ENCODE measurements at regions not wholly inside any gene's neighbourhood (a gene's known extent, or its start where the extent isn't known, plus 50 kb on each side); places are given as distances from the start of the nearest gene placed in this dataset.
"Not testable (repeated sequence)": the region's sequence is repeated elsewhere in the genome, so short reads cannot be mapped to it uniquely, and the experiment has no call there.

DNA sequence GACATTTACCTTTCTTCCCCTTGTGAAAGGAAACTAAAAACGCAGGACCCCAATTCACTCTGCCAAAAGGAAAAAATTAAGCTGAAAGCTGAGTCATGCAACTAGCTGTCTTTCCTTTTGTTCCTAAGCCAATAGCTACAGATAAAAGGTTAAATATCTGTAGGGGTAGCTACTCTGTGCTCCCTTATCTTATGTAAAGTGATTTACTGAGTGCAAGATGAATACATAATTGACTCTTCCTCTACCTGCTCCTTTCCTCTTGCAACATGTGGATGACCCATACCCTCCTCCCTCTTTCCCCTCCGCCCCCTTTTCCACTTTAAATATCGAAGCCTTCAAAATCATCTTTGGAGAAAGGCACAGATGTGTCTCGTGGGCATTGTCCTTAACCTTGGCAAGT is 68.0 kb upstream of the ZNF157 start:
- Histone ChIP-seq H3K27me3 (ENCODE audit: low read depth, low read length) (no peaks in the 10 kb centered on the region), H3K9me3 (ENCODE audit: insufficient read depth, low read length) (no peaks in the 10 kb centered on the region), H3K4me2 (ENCODE audit: low read length) (no peak overlapping the region), H3K9ac (ENCODE audit: low read length) (no peak overlapping the region), H4K20me1 (ENCODE audit: insufficient read depth, low read length) (no peaks in the 10 kb centered on the region), H3K79me2 (ENCODE audit: low read length) (no peaks in the 10 kb centered on the region), H3K27ac (ENCODE audit: low read length) (no peak overlapping the region), H3K4me3 (ENCODE audit: low read length) (no peak overlapping the region), H3K4me1 (ENCODE audit: low read length) (no peaks in the 10 kb centered on the region), H3K36me3 (replicated peaks; ENCODE audit: low read depth, low read length) (no peaks in the 10 kb centered on the region), H2AFZ (ENCODE audit: low read depth, low read length) (no peak overlapping the region)
- no peak for TF ChIP-seq EZH2phosphoT487 (IDR thresholded peaks at IDR 0.05; ENCODE audit: low read depth)
- TF ChIP-seq, protein P1, sequence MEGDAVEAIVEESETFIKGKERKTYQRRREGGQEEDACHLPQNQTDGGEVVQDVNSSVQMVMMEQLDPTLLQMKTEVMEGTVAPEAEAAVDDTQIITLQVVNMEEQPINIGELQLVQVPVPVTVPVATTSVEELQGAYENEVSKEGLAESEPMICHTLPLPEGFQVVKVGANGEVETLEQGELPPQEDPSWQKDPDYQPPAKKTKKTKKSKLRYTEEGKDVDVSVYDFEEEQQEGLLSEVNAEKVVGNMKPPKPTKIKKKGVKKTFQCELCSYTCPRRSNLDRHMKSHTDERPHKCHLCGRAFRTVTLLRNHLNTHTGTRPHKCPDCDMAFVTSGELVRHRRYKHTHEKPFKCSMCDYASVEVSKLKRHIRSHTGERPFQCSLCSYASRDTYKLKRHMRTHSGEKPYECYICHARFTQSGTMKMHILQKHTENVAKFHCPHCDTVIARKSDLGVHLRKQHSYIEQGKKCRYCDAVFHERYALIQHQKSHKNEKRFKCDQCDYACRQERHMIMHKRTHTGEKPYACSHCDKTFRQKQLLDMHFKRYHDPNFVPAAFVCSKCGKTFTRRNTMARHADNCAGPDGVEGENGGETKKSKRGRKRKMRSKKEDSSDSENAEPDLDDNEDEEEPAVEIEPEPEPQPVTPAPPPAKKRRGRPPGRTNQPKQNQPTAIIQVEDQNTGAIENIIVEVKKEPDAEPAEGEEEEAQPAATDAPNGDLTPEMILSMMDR (IDR thresholded peaks at IDR 0.05; ENCODE audit: low read depth, low read length), result no peak

- not testable (repeated sequence) for H3K9me3 ChIP-seq (ENCODE audit: insufficient read depth, low read length); H4K20me1 ChIP-seq (ENCODE audit: insufficient read depth, low read length); H3K27me3 ChIP-seq (ENCODE audit: low read depth, low read length); H3K9ac ChIP-seq (ENCODE audit: low read length); H3K4me3 ChIP-seq (ENCODE audit: low read length); H3K4me1 ChIP-seq (ENCODE audit: low read length); H3K27ac ChIP-seq (ENCODE audit: low read length); H2AFZ ChIP-seq (ENCODE audit: low read depth, low read length); H3K79me2 ChIP-seq (ENCODE audit: low read length); H3K4me2 ChIP-seq (ENCODE audit: low read length); H3K36me3 ChIP-seq (replicated peaks; ENCODE audit: low read depth, low read length)
Observed at GRCh38 chrX:47306471-47307023, 63.8 kb upstream of the ZNF157 start.

DNA sequence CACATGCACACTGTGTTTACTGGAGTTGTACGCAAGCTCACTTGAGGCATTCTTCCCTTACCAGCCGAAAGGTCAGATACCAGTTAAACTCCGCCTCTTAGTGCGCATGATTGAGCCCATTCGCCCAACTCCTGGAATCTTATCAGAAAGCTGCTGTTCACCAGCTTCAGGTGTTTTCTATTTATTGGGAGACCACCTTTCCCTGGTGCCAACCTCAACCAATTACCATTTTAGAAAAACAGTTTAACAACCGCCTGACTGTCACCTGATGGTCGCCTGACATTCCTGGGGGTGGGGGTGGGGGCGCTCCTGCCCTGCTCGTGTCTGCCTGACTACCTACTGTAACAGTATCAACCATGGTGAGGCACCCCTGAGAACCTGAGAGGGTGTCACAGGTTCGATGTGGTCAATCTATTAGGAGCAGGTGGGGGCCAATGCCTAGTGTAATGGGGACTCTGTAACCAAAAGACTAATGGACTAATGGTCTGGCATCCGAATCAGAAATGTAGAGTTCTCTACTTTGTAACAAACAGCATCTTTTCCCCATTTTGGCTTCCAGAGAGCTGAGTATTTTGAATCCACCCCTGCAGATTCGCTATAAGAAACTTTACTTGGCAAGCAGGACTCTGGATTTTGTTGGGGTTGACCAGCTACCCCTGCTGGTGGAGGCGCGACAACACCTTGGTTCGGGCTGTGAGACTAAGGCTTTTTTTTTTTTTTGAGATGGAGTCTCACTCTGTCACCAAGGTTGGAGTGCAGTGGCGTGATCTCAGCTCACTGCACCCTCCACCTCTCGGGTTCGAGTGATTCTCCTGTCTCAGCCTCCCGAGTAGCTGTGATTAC is 58.2 kb upstream of the ZNF157 start:
- Histone ChIP-seq H2AFZ (ENCODE audit: low read depth, low read length) (peak overlapping the region; percentile 79; the same call in 1 of the 2 replicates), H4K20me1 (ENCODE audit: insufficient read depth, low read length) (no peaks in the 10 kb centered on the region), H3K4me1 (ENCODE audit: low read length) (peaks cover 10% of the 10 kb centered on the region; the same call in 1 of the 2 replicates), H3K27ac (ENCODE audit: low read length) (no peak overlapping the region), H3K4me3 (ENCODE audit: low read length) (peak overlapping the region; percentile 74), H3K36me3 (replicated peaks; ENCODE audit: low read depth, low read length) (no peaks in the 10 kb centered on the region), H3K4me2 (ENCODE audit: low read length) (peak overlapping the region; percentile 61), H3K9me3 (ENCODE audit: insufficient read depth, low read length) (no peaks in the 10 kb centered on the region), H3K27me3 (ENCODE audit: low read depth, low read length) (no peaks in the 10 kb centered on the region), H3K9ac (ENCODE audit: low read length) (peak overlapping the region; percentile 54; the same call in 1 of the 2 replicates), H3K79me2 (ENCODE audit: low read length) (no peaks in the 10 kb centered on the region)
- TF ChIP-seq, protein P1 (IDR thresholded peaks at IDR 0.05; ENCODE audit: low read depth, low read length), result peak; percentile 56
- TF ChIP-seq EZH2phosphoT487 (IDR thresholded peaks at IDR 0.05; ENCODE audit: low read depth), result no peak

DNA sequence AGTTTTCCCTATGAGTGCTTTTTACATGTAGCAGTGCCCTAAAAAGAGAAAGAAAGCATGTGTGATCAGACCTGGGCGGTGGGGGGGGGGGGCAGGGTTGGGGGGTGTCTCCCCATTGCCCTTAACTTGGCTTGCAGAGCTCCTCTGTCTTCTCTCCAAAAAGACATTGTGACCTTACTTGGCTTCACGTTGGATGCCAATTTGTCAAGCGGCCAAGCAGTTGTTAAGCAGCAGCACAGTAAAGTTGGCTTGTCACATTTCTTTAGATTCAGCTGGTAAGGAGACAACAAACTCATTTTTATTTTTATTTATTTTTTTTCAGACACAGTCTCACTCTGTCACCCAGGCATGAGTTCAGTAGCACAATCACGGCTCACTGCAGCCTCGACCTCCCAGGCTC is 57.3 kb upstream of the ZNF157 start:
- no peaks in the 10 kb centered on the region for H3K79me2 ChIP-seq (ENCODE audit: low read length)
- no peaks in the 10 kb centered on the region for H4K20me1 ChIP-seq (ENCODE audit: insufficient read depth, low read length)
- H3K4me2 ChIP-seq (ENCODE audit: low read length), result peak overlapping the region; percentile 61
- H3K27ac ChIP-seq (ENCODE audit: low read length), result no peak overlapping the region
- no peak overlapping the region; the same call in 1 of the 2 replicates for H2AFZ ChIP-seq (ENCODE audit: low read depth, low read length)
- peak overlapping the region; percentile 54; the same call in 1 of the 2 replicates for H3K9ac ChIP-seq (ENCODE audit: low read length)
- H3K9me3 ChIP-seq (ENCODE audit: insufficient read depth, low read length), result no peaks in the 10 kb centered on the region
- H3K27me3 ChIP-seq (ENCODE audit: low read depth, low read length), result no peaks in the 10 kb centered on the region
- H3K36me3 ChIP-seq (replicated peaks; ENCODE audit: low read depth, low read length), result no peaks in the 10 kb centered on the region
- TF ChIP-seq EZH2phosphoT487 (IDR thresholded peaks at IDR 0.05; ENCODE audit: low read depth), result no peak
- TF ChIP-seq, protein P1 (IDR thresholded peaks at IDR 0.05; ENCODE audit: low read depth, low read length), result no peak
- peak overlapping the region; percentile 74 for H3K4me3 ChIP-seq (ENCODE audit: low read length)
- H3K4me1 ChIP-seq (ENCODE audit: low read length), result peaks cover 10% of the 10 kb centered on the region; the same call in 1 of the 2 replicates
